Dendritic cell treated with granulocyte-macrophage colony-stimulating factor and Interleukin-4, amounts not matched to agents 40 ng/mL and 50 ng/mL, for 4 days (primary cell): ENCODE measurements at regions not wholly inside any gene's neighbourhood (a gene's known extent, or its start where the extent isn't known, plus 50 kb on each side); places are given as distances from the start of the nearest gene placed in this dataset.
"Not testable (repeated sequence)": the region's sequence is repeated elsewhere in the genome, so short reads cannot be mapped to it uniquely, and the experiment has no call there.

ENCODE experiments used
- H3K27ac Mint-ChIP-seq: one replicate; pipeline ENCODE4 v1.8.0; 2022; ENCODE audit warnings: mild to moderate bottlenecking, mixed read lengths
- H3K27me3 Mint-ChIP-seq: one replicate; pipeline ENCODE4 v1.8.0; 2022; ENCODE audit warnings: mild to moderate bottlenecking, mixed read lengths
- H3K36me3 Mint-ChIP-seq: one replicate; pipeline ENCODE4 v1.8.0; 2022; ENCODE audit warnings: low read depth, mixed read lengths
- H3K4me1 Mint-ChIP-seq: one replicate; pipeline ENCODE4 v1.8.0; 2022; ENCODE audit warnings: low read depth, mixed read lengths
- H3K4me3 Mint-ChIP-seq: one replicate; pipeline ENCODE4 v1.8.0; 2022; ENCODE audit warnings: mild to moderate bottlenecking, moderate library complexity, mixed read lengths
- H3K9me3 Mint-ChIP-seq: one replicate; pipeline ENCODE4 v1.8.0; 2022; ENCODE audit warnings: mixed read lengths
- intact Hi-C: fragments of 100-400 bp; cut with micrococcal nuclease; formaldehyde crosslinking; loops from one replicate; pipeline ENCODE4 v1.15.0; 2022

GRCh38 chr14:105938959-105939358 lies 412.6 kb downstream of the TMEM121 start:
- peaks cover 29% of the 10 kb centered on the region for H3K9me3 Mint-ChIP-seq
- no peak overlapping the region for H3K4me3 Mint-ChIP-seq
- H3K27me3 Mint-ChIP-seq = peaks cover 19% of the 10 kb centered on the region
- H3K27ac Mint-ChIP-seq = no peak overlapping the region
- no peaks in the 10 kb centered on the region for H3K36me3 Mint-ChIP-seq
- intact Hi-C loops = no loop called here
- peaks cover 8% of the 10 kb centered on the region for H3K4me1 Mint-ChIP-seq

- H3K4me1 Mint-ChIP-seq = peaks cover 10% of the 10 kb centered on the region
- peaks cover 29% of the 10 kb centered on the region for H3K9me3 Mint-ChIP-seq
- no peaks in the 10 kb centered on the region for H3K36me3 Mint-ChIP-seq
- H3K27ac Mint-ChIP-seq = peak overlapping the region; percentile 57
- intact Hi-C loops = loop anchor here (10.0 kb wide), 1 partner anchor 265 kb away; no protein-coding TSS in a partner anchor
- peaks cover 16% of the 10 kb centered on the region for H3K27me3 Mint-ChIP-seq
- H3K4me3 Mint-ChIP-seq = no peak overlapping the region
Measured at GRCh38 chr14:105939810-105940508, 413.6 kb downstream of the TMEM121 start.

GRCh38 chr14:105940534-105941225 lies 414.3 kb downstream of the TMEM121 start:
- peak overlapping the region; percentile 57 for H3K27ac Mint-ChIP-seq
- intact Hi-C loops = loop anchor here (10.0 kb wide), 1 partner anchor 266 kb away; no protein-coding TSS in a partner anchor

DNA sequence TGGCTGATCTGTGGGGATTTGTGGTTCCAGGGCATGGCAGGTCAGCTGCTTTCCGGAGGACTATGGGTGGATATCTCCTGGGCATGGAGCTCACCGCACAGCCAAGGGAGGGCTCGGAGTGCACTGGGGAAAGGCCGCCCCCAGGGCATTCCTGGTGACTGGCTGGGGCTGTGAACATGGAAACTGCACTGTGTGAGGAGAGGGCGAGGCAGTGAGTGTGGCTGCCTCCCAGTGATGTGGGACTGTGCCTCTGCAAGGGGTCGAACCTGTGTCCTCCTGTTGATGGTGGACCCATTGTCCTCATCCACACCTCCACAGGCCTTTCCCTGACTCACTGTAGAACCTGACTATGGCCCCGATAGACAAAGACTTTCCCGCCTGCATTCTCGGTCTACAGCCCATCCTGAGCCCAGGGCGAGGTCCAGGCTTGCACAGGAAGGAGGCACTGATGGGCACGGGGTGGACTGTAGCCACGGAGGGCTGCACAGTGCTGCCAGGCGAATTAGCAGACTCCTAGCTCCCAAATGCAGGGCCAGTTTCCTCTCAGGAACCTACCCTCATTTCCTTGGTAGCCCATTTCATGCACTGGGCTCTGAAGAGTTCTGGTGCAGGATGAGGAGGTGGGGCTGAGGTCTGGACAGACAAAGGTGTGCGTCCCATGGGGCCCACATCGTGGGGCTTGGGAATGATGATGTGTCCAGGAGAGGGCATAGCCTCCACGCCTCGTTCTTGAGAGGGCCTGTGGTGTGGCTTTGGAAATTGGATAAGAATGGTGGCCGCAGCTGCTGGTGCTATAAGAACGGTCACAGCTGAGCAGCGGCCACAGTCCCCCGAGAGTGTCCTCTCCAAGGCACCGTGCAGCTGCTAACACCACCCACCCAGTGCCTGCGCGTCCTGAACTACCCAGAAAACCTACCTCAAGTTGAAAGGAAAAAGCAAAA lies 415.1 kb downstream of the TMEM121 start:
- Mint-ChIP-seq H3K27ac (no peak overlapping the region), H3K27me3 (peaks cover 10% of the 10 kb centered on the region), H3K36me3 (no peaks in the 10 kb centered on the region), H3K9me3 (peaks cover 21% of the 10 kb centered on the region), H3K4me3 (no peak overlapping the region), H3K4me1 (peaks cover 22% of the 10 kb centered on the region)
- intact Hi-C loops = loop anchor here (10.0 kb wide), 1 partner anchor 267 kb away; no protein-coding TSS in a partner anchor

More at GRCh38 chr14:105940534-105941225, 414.3 kb downstream of the TMEM121 start:
- H3K27me3 Mint-ChIP-seq = peaks cover 14% of the 10 kb centered on the region
- H3K9me3 Mint-ChIP-seq = peaks cover 22% of the 10 kb centered on the region
- H3K4me1 Mint-ChIP-seq = peaks cover 17% of the 10 kb centered on the region
- H3K36me3 Mint-ChIP-seq = no peaks in the 10 kb centered on the region
- no peak overlapping the region for H3K4me3 Mint-ChIP-seq

DNA sequence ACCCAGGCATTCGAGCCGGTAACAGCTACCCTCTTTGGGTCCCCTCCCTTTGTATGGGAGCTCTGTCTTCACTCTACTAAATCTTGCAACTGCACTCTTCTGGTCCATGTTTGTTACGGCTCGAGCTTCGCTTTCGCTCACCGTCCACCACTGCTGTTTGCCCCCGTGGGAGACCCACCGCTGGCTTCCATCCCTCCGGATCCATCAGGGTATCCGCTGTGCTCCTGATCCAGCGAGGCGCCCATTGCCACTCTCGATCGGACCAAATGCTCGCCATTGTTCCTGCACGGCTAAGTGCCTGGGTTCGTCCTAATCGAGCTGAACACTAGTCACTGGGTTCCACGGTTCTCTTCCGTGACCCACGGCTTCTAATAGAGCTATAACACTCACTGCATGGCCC lies 416.3 kb downstream of the TMEM121 start:
- not testable (repeated sequence) for H3K36me3 Mint-ChIP-seq, H3K4me3 Mint-ChIP-seq, H3K27ac Mint-ChIP-seq, H3K27me3 Mint-ChIP-seq
- Mint-ChIP-seq H3K4me1 (peaks cover 25% of the 10 kb centered on the region), H3K9me3 (peaks cover 21% of the 10 kb centered on the region)
- intact Hi-C loops = loop anchor here (10.0 kb wide), 1 partner anchor 268 kb away; no protein-coding TSS in a partner anchor

DNA sequence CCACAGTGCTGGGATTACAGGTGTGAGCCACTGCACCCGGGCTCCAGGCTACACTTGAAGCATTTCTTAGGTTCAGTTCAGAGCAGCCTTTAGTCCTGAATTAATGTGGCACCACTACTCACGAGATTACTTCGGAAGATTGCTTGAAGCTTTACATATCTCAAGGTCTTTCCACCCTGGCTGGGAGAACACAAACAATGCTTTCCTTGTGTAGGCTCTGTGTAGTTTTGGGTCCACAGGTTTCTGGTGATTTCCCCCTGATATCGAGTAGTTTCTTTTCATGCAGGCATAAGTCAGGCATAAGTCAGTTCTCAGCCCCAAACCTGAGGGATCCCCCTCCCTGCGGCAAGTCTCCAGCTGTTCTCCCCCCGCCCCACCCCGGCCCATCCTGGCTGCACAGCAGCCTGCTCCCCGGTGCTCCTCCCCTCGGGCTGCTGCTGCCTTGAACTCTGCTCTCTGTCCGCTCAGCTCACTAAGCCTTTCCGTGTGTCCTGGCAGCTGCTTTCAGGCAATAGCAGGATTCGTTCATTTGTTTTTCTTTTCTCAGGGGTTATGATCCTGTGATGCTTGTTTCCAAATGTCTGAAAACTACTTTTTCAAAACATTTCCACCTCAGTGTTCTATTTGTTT lies 417.7 kb downstream of the TMEM121 start:
- no peaks in the 10 kb centered on the region for H3K36me3 Mint-ChIP-seq
- no peak overlapping the region for H3K4me3 Mint-ChIP-seq
- intact Hi-C loops = loop anchor here (10.0 kb wide), 1 partner anchor 269 kb away; no protein-coding TSS in a partner anchor
- peaks cover 7% of the 10 kb centered on the region for H3K27me3 Mint-ChIP-seq
- peaks cover 38% of the 10 kb centered on the region for H3K4me1 Mint-ChIP-seq
- no peak overlapping the region for H3K27ac Mint-ChIP-seq
- peaks cover 21% of the 10 kb centered on the region for H3K9me3 Mint-ChIP-seq

DNA sequence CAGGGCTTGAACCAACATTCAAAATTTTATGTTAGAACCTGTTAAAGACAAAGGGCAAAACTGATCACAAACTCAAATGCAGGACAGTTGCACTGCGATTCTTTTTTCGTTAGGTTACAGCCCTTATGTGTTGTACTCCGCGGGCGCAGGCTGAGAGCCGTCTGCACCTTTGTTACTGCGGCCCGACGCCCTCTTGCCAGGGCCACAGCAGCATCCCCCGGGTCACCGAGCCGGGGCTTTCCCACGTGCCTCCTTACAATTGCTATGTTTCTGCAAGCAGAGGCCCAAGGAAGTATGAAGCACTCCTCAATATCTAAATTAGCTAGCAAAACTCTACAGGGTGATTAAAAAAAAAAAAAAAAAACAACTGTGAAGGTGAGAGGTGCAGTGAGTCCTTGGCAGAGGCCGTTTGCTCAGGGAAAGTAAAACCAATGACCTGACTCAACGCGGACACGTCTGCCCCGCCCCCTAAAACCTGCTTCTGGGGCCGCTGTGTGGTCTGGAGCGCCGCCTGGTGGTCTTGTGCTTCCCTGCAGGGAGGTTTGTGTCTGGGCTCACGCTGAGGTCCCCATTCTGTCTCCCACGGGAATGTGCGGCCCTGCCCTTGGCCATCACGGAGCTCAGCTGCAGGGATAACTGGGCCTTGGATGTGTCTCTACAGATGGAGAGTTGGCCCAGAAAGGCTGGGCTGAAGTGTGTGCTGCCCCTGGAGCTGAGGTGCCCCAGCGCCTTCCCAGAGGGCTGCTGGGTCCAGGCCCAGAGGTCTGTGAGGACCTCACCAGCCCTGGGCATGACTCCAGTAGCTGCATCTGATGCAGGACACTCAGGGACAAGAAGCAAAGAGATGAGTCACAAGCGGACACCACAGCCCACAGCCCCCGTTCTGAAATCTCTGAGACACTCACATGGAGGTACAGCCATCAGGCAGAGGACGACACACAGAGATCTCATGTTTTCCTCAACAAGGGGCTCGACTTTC lies 418.5 kb downstream of the TMEM121 start:
- peaks cover 44% of the 10 kb centered on the region for H3K4me1 Mint-ChIP-seq
- peaks cover 12% of the 10 kb centered on the region for H3K9me3 Mint-ChIP-seq
- intact Hi-C loops = loop anchor here (5.0 to 10.0 kb wide), 2 partner anchors 57 to 270 kb away; no protein-coding TSS in a partner anchor
- no peaks in the 10 kb centered on the region for H3K36me3 Mint-ChIP-seq
- peaks cover 7% of the 10 kb centered on the region for H3K27me3 Mint-ChIP-seq
- H3K4me3 Mint-ChIP-seq = no peak overlapping the region
- peak overlapping the region; percentile 27 for H3K27ac Mint-ChIP-seq

- intact Hi-C loops = loop anchor here (5.0 to 10.0 kb wide), 2 partner anchors 56 to 271 kb away; no protein-coding TSS in a partner anchor
- Mint-ChIP-seq H3K4me1 (peaks cover 46% of the 10 kb centered on the region), H3K36me3 (no peaks in the 10 kb centered on the region), H3K9me3 (peaks cover 9% of the 10 kb centered on the region), H3K27ac (no peak overlapping the region), H3K4me3 (no peak overlapping the region), H3K27me3 (peaks cover 7% of the 10 kb centered on the region)
Measured at GRCh38 chr14:105945896-105946295, 419.5 kb downstream of the TMEM121 start.

DNA sequence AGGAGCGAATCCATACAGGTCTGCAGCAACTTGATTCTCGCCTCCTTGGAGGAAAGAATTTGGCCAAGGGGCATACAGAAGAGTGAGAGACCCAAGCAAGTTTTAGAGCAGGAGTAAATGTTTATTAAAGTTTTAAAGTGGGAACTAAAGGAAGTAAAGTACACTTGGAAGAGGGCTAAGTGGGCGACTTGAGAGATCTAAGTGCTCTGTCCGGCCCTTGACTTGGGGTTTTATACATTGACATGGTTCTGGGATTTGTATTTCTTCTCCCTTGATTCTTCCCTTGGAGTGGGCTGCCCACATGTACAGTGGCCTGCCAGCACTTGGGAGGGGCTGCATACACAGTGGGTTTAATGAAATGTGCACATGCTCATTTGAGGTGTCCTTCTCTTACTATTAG lies 421.2 kb downstream of the TMEM121 start:
- intact Hi-C loops = loop anchor here (5.0 to 10.0 kb wide), 2 partner anchors 55 to 273 kb away; no protein-coding TSS in a partner anchor

DNA sequence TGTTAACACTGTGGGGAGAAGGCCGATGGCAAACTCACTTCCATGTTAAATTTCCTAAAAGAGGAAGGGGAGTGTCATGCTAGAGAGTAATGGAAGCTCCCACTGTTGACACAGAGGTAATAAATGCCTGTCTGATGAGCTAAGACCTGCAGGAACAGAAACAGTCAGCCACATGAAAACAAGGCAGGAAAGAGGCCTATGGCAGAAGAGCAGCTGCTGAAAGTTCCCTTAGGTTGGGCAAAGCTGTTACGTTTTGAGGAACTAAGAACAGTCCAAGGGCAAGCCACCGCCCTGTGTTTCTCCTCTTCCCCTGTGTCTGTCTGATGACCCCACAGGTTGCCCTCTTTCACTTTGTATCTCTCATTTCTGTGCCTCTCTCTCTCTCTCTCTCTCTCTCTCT lies 422.6 kb downstream of the TMEM121 start:
- not testable (repeated sequence) for H3K36me3 Mint-ChIP-seq, H3K27me3 Mint-ChIP-seq, H3K9me3 Mint-ChIP-seq
- H3K27ac Mint-ChIP-seq = peak overlapping the region; percentile 91
- peaks cover 62% of the 10 kb centered on the region for H3K4me1 Mint-ChIP-seq
- peak overlapping the region; percentile 2 for H3K4me3 Mint-ChIP-seq
- intact Hi-C loops = loop anchor here (5.0 to 10.0 kb wide), 2 partner anchors 53 to 274 kb away; no protein-coding TSS in a partner anchor

More for the DNA sequence above, 421.2 kb downstream of the TMEM121 start:
- Mint-ChIP-seq H3K27me3 (peaks cover 7% of the 10 kb centered on the region), H3K36me3 (no peaks in the 10 kb centered on the region), H3K4me1 (peaks cover 62% of the 10 kb centered on the region), H3K9me3 (peaks cover 9% of the 10 kb centered on the region), H3K27ac (no peak overlapping the region), H3K4me3 (no peak overlapping the region)

DNA sequence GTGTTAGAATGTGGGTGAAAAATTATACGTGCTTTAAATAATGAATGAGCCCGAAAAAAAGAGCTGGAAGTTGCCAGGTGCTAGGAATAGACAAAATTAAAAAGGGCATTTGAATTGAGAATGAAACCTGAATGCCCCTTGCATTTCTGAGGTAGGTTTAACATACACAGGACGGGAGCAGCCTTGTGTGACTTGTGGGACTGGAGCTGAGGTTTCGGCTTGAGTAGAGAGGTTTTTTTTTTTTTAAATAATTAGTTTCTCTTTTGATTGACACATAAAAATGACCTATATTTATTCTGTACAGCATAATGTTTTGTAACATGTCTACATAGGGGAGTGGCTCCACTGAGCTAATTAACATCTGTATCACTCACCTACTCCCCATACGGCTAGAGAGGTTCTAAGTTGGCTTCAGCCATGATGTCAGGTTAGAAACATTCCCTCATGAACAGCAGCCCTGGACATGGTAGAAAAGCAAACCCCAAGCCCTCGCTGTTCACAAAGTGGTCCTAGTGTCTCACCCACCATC lies 424.0 kb downstream of the TMEM121 start:
- H3K4me3 Mint-ChIP-seq, intact Hi-C loops, H3K27me3 Mint-ChIP-seq, H3K36me3 Mint-ChIP-seq: not testable (repeated sequence)
- Mint-ChIP-seq H3K27ac (peak overlapping the region; percentile 91), H3K9me3 (peaks cover 20% of the 10 kb centered on the region), H3K4me1 (peaks cover 56% of the 10 kb centered on the region)

DNA sequence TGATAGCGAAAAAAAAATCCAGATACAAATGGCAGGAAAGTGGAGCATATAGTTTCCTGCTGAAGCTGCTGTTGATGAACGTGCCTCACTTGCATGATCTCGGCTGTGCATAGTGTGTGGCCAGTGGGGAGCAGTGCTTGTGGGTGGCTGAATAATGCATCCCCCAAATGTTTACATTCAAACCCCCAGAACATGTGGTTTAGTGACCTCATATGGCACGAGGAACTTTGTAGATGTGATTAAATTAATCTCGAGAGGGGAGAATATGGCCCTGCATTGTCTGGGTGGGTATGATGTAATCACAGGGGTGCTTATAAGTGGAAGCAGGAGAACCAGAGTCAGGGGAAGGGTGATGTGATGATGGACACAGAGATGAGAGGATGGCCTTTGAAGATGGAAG lies 425.0 kb downstream of the TMEM121 start:
- peak overlapping the region; percentile 28 for H3K27ac Mint-ChIP-seq
- peaks cover 26% of the 10 kb centered on the region for H3K9me3 Mint-ChIP-seq
- peaks cover 5% of the 10 kb centered on the region for H3K27me3 Mint-ChIP-seq
- H3K4me3 Mint-ChIP-seq = no peak overlapping the region
- intact Hi-C loops = no loop called here
- no peaks in the 10 kb centered on the region for H3K36me3 Mint-ChIP-seq
- peaks cover 48% of the 10 kb centered on the region for H3K4me1 Mint-ChIP-seq
